GM19239 (cell line): ENCODE measurements at regions not wholly inside any gene's neighbourhood (a gene's known extent, or its start where the extent isn't known, plus 50 kb on each side); places are given as distances from the start of the nearest gene placed in this dataset.
A peak's percentile ranks its signal among the peaks of the same experiment; 100 is the strongest.
"Not testable (repeated sequence)": the region's sequence is repeated elsewhere in the genome, so short reads cannot be mapped to it uniquely, and the experiment has no call there.

Experiments
- DNase-seq: peaks from one replicate; pipeline ENCODE4 v3.0.0; 2011; ENCODE audit warnings: low spot score; ENCODE audit not compliant: insufficient read length
- FAIRE-seq: peaks from 2 replicates; lab custom pipeline; 2011; peaks lifted over from hg19 to GRCh38; lab: Jason Lieb, UNC

DNA sequence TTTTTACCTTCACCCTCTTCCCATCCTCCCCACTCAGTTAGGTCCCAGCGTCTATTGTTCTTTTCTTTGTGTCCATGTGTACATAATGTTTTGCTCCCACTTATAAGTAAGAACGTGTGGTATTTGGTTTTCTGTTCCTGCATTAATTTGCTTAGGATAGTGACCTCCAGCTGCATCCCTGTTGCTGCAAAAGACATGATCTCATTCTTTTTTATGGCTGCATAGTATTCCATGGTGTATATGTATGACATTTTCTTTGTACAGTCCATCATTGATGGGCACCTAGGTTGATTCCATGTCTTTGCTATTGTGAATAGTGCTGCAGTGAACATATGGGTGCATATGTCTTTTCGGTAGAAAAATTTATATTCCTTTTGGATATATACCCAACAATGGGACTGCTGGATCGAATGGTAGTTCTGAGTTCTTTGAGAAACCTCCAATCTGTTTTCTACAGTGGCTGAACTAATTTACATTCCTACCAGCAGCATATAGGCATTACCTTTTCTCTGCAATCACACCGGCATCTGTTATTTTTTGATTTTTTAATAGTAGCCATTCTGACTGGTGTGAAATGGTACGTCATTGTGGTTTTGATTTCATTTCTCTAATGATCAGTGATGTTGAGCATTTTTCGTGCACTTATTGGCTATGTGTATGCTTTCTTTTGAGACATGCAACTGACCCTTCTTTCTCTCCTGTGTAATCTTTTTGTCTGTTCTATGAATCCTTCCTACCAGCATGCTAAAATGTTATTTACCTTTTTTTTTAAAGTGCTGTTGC lies 279.7 kb upstream of the AMIGO2 start:
- no peak for FAIRE-seq
- no peak for DNase-seq

DNA sequence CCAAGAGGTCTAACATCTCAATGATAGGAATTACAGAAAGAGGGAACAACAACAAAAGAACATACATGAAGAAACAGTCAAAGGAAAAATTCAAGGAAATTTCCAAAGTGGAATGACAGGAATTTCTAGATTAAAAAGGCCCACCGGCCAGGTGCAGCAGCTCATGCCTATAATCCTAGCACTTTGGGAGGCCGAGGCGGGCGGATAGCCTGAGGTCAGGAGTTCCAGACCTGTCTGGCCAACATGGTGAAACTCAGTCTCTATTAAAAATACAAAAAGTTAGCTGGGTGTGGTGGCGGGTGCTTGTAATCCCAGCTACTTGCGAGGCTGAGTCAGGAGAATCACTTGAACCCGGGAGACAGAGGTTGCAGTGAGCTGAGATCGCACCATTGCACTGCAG lies 277.2 kb upstream of the AMIGO2 start:
- not testable (repeated sequence) for FAIRE-seq

DNA sequence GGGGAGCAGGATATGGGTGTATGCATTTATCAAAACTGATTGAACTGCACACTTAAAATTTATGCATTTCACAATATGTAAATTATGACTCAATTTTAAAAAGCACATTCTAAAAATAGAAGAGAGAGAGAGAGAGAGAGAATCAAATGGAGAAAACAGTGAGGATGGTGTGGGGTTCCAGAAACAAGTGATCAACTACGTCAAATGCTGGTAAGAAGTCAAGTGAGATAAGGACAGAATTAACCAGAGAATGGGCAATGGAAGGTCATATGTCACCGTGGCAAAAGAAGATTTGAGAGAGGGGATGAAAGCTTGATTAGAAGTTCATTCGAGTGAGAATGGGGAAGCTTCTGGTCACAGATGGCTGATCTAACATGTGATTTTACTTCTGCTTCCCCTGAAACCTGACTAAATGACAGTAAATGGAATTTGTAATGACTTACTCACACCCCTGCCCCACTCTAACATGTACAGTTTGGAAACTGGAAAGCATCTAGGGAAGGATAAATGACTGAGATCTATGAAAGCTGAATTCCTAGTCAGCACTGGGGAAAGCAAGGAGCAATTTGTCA lies 276.5 kb upstream of the AMIGO2 start:
- FAIRE-seq (peak; percentile 90), DNase-seq (peak; percentile 16)

More for the DNA sequence above, 277.2 kb upstream of the AMIGO2 start:
- not testable (repeated sequence) for DNase-seq

DNA sequence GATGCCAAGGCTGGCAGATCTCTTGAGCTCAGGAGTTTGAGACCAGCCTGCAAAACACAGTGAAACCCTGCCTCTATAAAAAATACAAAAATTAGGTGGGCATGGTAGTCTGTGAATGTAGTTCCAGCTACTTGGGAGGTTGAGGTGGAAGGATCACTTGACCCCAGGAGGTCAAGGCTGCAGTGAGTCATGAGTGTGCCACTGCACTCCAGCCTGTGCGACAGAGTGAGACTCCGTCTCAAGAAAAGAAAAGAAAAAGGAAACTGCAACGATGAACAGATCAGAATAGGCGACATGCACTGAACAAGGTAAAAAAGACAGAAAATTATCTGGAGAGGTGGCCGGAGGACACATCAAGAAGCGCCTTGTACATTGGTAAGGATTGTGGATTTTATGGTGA lies 273.7 kb upstream of the AMIGO2 start:
- DNase-seq (no peak), FAIRE-seq (no peak)

DNA sequence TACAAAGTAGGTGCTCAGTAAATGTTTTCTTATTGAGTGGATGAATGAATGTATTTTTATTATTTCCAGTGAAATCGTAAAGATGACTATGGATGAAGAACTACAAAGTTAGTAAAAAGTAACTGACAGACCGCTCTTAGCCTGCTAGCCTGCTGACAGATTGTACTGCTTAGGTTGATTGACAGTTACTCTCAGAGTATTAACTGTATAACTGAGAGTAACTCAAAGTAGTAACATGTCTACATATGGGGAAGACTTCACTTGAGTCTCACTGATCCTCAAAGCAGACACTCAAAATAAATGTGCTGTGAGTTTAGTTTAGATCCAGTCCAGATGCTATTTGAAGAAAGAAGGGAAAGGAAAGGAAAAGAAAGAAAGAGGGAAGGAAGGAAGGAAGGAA lies 272.3 kb upstream of the AMIGO2 start:
- DNase-seq (no peak), FAIRE-seq (no peak)

DNA sequence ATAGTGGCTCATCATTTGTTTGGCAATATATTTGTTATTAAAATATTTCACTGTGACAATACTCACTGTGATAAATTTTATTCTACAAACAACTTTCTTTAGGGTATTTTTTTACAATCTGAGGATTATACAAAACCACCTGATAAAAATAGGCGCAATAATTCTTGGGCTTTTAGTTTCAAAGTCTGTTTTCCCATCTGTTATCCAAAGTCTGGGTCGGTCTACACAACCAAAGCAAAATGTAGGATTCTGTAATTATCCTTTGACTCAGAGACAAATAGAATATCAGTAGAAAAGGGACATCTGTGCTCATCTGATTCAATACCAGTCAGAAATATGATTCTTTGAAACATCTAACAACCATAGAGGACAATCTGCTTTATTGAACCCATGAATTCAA lies 271.8 kb upstream of the AMIGO2 start:
- DNase-seq, result no peak
- no peak for FAIRE-seq

DNA sequence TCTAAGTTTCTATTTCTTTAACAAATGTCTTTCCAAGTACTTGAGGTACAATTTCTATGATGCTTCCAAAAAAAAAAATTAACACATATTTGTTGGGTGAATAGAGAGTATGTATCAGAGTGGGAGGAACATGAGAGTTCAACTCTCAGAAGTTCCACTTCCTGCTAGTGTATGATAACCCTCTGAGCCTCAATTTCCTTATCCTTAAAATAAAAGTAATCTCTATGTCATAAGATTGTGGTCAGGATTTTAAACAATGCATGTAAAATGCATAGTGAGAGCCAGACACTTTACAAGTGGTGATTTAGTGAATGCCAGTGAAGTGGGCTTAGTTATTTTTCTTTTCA lies 270.3 kb upstream of the AMIGO2 start:
- no peak for DNase-seq
- no peak for FAIRE-seq

DNA sequence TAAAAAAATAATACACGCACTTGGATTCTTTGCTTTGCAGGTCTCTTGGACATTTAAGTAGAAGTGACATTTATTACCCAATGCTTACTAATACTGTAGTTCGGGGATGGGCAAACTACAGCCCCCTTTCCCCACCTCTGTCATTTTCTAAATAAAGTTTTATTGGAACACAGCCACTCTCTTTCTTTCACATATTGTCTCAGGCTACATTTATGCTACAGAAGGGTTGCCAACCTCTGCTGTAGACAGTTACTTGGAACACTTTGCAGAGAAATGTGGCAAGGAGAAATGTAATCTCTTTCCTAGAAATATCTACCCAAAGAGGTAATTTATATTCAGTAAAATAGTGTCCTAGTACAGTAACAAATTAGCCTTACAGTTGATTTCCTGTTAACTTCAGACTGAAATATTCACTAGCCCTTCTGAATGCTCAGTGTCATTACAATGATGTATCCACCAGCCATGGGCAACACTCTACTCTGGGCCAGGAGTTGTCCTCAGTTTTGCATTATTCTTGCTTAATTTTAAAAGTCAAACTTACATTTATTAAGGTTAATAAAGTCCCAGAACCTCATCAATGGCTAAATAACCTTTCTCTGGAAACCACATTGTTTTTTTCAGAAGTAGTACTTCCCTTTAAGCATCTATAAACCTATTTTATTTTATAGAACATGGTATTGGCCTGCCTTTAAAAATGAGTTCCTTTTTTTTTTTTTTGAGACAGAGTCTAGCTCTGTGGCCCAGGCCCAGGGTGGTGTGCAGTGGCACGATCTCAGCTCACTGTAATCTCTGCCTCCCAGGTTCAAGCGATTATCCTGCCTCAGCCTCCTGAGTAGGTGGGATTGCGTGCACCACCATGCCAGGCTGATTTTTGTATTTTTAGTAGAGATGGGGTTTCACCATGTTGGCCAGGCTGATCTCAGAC lies 269.6 kb upstream of the AMIGO2 start:
- FAIRE-seq, result no peak
- DNase-seq, result no peak

DNA sequence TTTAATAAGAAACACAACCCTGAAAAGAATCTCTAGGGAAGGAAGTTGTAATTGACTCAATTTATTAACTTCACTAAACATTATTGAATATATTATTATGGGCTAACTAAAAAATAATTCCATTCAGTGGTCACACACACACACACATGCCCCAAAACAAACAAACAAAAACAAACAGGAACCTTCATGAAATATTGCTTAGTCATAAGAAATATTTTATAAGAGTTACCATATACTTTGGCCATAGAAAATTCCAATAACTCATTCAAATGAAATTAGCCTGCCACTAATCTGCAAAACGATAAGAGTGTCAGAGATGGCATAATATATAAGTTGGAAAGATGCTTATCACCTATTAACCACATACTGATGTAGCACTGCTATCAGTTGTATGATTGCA lies 268.4 kb upstream of the AMIGO2 start:
- DNase-seq (no peak), FAIRE-seq (no peak)

DNA sequence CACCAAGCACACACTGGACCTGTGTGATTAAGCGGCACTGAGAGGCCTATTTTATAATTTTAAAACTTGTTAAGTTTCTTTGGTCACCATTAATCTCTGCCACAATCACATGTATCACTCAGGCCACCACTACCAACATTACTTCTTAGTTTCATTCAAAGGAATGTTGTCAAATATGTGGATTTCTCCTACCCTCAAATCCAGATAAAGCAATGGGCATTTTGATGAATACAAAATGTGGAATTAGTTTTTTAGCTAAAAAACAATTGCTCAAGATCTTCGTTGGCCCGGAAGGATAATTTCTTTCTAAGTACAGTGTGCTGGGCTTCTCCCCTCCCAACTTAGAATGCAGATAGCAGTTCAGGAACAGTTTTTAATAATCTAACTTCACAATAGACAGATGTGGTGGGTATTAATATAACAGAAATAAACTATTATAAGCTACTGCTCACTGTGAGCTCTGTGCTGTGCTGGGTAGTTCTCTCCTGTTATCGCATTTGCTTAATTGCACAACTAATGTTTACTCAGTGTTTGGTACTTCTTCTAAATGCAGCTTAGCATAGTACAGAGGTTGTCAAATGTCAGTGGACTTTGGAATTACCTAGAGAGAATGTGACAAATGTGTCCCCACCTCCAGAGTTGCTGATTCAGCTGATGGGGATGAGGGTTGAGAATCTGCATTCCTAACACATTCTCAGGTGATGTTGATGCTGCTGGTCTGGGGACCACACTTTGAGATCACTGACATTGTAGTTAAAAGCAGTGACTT lies 266.7 kb upstream of the AMIGO2 start:
- DNase-seq (no peak), FAIRE-seq (no peak)

DNA sequence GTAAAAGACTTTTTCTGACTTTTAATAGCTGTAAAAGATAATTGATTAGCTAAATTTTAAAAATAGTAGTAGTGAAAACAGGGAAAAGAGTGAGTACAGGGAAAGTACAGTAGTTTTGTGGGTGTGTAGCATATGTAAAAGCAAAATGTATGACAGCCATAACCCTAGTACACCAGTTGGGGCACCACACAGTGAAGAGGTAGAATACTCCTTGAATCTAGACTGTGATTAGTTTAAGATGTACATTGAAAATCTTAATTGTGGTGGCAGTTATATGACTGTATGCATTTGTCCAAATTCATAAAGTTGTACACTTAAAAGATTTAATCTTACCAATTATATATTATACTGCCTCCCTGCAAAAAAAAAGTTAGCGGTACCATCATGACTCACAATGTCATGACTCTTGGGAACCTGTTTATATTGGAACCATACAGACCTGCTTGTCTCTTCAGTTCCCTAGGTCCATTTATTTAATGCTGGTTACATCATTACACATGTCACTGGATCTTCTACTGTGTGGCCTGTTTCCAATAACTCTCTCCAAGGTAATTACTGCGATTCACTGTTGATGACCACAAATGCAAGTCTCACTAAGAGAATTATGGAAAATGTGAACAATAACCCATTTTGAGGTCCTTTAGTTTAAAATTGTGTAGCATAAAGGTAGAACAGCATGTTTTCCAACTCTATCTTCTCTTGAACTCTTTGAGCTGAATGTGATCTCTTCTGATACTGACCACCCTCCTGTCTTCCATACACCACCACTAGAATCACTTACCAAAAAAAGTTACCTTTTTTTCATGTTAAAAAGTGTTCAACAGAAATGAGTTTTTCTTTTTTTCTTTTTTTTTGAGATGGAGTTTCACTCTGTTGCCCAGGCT lies 264.2 kb upstream of the AMIGO2 start:
- DNase-seq (no peak), FAIRE-seq (no peak)

DNA sequence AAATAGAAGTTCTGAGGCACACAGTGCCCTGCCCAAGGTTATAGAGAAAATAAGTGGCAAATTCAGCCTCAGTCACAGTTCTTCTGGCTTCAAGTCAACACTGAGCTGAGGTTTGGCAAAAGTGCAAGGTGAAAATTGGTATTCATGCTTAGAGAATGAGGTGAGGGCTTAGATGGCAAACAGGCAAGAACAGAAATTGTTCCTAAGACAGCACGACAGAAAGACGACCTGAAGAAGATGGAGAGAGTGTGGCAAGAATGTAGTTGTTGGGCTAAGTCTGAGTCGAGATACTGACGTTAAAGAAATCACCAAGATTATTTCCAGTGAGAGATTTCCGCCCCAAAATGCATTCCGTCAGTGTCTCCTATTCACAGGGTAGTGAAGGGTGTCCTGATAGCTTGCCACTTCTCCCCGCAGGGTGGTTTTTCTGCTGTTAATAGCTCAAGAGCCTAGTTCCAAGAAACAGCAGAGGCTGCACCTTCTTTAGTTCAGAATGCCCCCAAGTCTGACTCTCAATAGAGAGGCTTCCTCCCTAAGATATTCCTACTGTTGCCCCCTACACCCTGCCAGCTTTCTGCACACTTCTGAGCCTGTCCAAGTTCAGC lies 260.8 kb upstream of the AMIGO2 start:
- DNase-seq (no peak), FAIRE-seq (no peak)

DNA sequence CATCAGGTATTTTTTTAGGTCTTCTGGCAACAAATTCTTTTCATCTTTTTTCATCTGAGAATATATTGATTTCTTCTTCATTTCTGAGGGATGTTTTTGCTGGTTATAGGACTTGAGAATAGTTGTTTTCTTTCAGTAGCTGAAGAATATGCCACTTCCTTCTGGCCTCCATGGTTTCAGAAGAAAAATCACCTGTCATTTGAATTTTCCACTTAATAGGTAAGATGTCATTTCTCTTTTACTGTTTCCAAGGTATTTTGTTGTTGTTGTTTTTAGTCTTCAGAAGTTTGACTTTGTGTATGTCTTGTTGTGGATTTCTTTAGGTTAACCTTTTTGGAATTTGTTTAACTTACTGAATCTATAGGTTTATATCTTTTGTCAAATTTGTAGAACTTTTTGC lies 257.8 kb upstream of the AMIGO2 start:
- DNase-seq (no peak), FAIRE-seq (no peak)

DNA sequence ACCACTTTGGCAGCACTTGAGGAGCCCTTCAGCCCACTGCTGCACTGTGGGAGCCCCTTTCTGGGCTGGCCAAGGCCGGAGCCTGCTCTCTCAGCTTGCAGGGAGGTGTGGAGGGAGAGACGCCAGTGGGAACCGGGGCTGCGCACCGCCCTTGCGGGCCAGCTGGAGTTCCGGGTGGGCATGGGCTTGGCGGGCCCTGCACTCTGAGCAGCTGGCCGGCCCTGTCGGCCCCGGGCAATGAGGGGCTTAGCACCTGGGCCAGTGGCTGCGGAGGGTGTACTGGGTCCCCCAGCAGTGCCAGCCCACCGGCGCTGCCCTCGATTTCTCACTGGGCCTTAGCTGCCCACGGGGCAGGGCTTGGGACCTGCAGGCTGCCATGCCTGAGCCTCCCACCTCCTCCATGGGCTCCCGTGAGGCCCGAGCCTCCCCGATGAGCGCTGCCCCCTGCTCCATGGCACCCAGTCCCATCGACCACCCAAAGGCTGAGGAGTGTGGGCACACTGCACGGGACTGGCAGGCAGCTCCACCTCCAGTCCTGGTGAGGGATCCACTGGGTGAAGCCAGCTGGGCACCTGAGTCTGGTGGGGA lies 253.6 kb upstream of the AMIGO2 start:
- DNase-seq, FAIRE-seq: not testable (repeated sequence)

DNA sequence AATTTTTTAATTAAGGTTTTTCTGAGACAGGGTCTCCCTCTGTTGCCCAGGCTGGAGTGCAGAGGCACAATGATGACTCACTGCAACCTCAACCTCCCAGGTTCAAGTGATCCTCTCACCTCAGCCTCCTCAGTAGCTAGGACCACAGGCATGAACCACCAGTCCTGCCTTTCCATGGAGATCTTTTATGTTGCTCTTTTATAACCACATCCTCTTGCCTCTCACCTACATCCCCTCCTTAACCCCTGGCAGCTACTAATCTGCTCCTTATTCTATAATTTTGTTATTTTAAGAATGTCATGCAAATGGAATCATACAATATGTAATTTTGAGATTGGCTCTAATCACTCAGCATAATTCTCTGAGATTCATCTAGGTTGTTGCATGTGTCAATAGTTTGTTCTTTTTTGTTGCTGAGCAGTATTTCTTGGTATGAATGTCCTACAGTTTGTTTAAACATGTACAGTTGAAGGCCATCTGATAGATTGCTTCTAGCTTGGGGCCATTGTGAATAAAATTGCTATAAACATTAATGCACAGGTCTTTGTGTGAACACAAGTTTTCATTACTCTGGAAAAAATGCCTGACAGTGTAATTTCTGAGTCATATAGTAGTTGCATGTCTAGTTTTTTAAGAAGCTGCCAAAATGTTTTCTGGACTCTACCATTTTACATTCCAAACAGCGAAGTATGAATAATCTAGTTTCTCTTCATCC lies 249.2 kb upstream of the AMIGO2 start:
- no peak for DNase-seq
- no peak for FAIRE-seq

DNA sequence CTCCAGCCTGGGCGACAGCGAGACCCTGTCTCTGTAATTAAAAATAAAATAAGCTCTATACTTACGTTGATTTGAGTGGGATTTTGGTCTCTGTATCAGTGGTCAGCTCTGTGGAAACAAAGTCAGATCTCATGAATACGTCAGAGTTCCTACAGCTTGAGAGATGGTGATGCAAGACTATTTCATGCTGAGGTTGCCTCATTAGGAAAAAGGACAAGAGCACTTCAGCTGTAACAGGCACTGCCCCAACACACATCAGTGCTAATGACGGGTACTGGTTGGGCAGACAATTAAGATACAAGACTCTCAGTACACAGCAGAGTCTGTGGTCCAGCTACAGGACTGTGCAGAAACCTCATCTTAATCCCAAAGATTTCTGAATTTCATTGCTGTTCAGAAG lies 246.4 kb upstream of the AMIGO2 start:
- no peak for FAIRE-seq
- DNase-seq, result no peak

DNA sequence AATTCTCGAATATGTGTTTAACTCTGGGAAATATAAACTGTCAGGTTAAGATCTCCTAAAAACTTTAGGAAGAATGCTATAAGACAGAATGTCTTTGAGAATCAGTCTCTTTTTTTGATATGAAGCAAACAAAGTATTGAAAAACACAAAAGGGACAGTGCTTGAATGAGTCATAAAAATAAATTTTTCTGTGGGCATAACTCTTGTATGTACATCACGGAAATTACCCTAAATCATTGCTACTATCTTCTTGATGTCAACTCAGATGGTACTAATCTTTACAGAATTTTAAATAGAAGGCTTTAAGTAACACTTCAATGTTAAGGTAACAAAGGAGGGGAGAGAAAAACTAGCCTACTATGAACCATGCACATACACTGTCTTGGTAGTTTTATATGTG lies 244.0 kb upstream of the AMIGO2 start:
- FAIRE-seq (no peak), DNase-seq (no peak)

DNA sequence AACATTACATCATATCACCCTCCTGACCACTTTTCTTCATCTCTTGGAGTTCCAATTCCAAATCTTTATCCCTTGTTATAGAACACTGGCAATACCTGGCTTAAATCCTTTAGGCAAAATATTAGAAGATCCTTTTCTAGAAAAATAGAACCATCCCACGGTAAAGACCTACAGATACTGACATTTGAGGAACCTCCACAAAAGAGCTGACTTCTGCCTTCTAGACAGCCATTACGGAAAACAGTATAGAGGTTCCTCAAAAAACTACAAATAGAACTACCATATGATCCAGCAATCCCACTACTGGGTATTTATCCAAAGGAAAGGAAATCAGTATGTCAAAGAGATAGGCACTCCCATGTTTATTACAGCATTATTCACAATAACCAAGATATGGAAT lies 241.7 kb upstream of the AMIGO2 start:
- DNase-seq (no peak), FAIRE-seq (no peak)
